Testis (tissue), 2 donors: ENCODE measurements at regions not wholly inside any gene's neighbourhood (a gene's known extent, or its start where the extent isn't known, plus 50 kb on each side); places are given as distances from the start of the nearest gene placed in this dataset.

Experiments used
- DNase-seq: peaks from one replicate; pipeline ENCODE4 v3.0.0-alpha.2; 2019
- H3K27ac ChIP-seq, 2 donors: fragments of 200-600 bp; sonication (generic); one replicate each; pipeline ENCODE4 v1.5.1; 2019
- H3K27me3 ChIP-seq: fragments of 200-600 bp; sonication (generic); one replicate; pipeline ENCODE4 v1.5.1; 2019
- H3K36me3 ChIP-seq: fragments of 200-600 bp; sonication (generic); one replicate; pipeline ENCODE4 v1.5.1; 2017; ENCODE audit warnings: low read depth; ENCODE audit errors: missing control alignments
- H3K4me1 ChIP-seq: fragments of 200-600 bp; sonication (generic); one replicate; pipeline ENCODE4 v1.5.1; 2019
- H3K4me3 ChIP-seq, 2 donors: fragments of 200-600 bp; sonication (generic); one replicate each; pipeline ENCODE4 v1.5.1; 2017 to 2019
- H3K9me3 ChIP-seq: fragments of 200-600 bp; sonication (generic); one replicate; pipeline ENCODE4 v1.5.1; 2017
- CTCF ChIP-seq, 3 experiments: fragments of 450-650 bp in 2 of 3; fragments of 200-600 bp in 1 of 3; sonication (generic) in 1 of 3; IDR thresholded peaks; one replicate each; pipeline ENCODE4 v1.5.1; 2016 to 2019; ENCODE audit warnings: antibody characterized with exemption in 3 of 3, mild to moderate bottlenecking in 2 of 3, moderate library complexity in 1 of 3
- POLR2A ChIP-seq: fragments of 450-650 bp; IDR thresholded peaks from one replicate; pipeline ENCODE4 v1.6.1; 2017; ENCODE audit warnings: antibody characterized with exemption, mild to moderate bottlenecking, moderate library complexity
- WGBS, 2 donors: methylation state at CpG; one replicate each; pipeline ENCODE4 v1.1.5; 2018; 5-methylcytosine and 5-hydroxymethylcytosine counted together
- intact Hi-C: fragments of 100-400 bp; cut with DNase I; formaldehyde crosslinking; loops from one replicate; pipeline ENCODE4 v1.15.1; 2023; ENCODE audit warnings: low total_unique reads

- H3K27ac ChIP-seq = no peak overlapping the region
- DNase-seq = peak; percentile 27
- no peaks in the 10 kb centered on the region for H3K4me1 ChIP-seq
- H3K4me3 ChIP-seq = no peak overlapping the region
- no peaks in the 10 kb centered on the region for H3K9me3 ChIP-seq
- no peaks in the 10 kb centered on the region for H3K27me3 ChIP-seq
- WGBS, 2 donors = 56 to 80% methylated on average over 6 of the region's 6 CpGs
- TF ChIP-seq POLR2A (no peak), CTCF (IDR thresholded peaks at IDR 0.05) (no peak)
- intact Hi-C loops = no loop called here
- H3K36me3 ChIP-seq = no peaks in the 10 kb centered on the region
Observed at GRCh38 chr3:44120721-44121582, 120.7 kb upstream of the TOPAZ1 start.

- 95 to 100% methylated on average over 2 of the region's 2 CpGs for WGBS, 2 donors
Observed at GRCh38 chr3:44125246-44125645, 116.4 kb upstream of the TOPAZ1 start.

GRCh38 chr3:44125882-44126281 is 115.8 kb upstream of the TOPAZ1 start:
- H3K27ac ChIP-seq = no peak overlapping the region
- no peak overlapping the region for H3K4me3 ChIP-seq
- no peaks in the 10 kb centered on the region for H3K9me3 ChIP-seq
- no peak for DNase-seq
- no peaks in the 10 kb centered on the region for H3K36me3 ChIP-seq
- TF ChIP-seq CTCF (IDR thresholded peaks at IDR 0.05) (no peak), POLR2A (no peak)
- H3K4me1 ChIP-seq = no peaks in the 10 kb centered on the region
- no peaks in the 10 kb centered on the region for H3K27me3 ChIP-seq
- intact Hi-C loops = no loop called here
- 30 to 31% methylated on average over 4 of the region's 4 CpGs for WGBS, 2 donors

More at GRCh38 chr3:44125246-44125645, 116.4 kb upstream of the TOPAZ1 start:
- Histone ChIP-seq H3K4me3 (no peak overlapping the region), H3K4me1 (no peaks in the 10 kb centered on the region), H3K36me3 (no peaks in the 10 kb centered on the region), H3K9me3 (no peaks in the 10 kb centered on the region), H3K27me3 (no peaks in the 10 kb centered on the region), H3K27ac (no peak overlapping the region)
- intact Hi-C loops = no loop called here
- TF ChIP-seq POLR2A = no peak
- no peak for TF ChIP-seq CTCF (IDR thresholded peaks at IDR 0.05)
- DNase-seq = no peak

GRCh38 chr3:44128057-44128775 is 113.5 kb upstream of the TOPAZ1 start:
- no peak overlapping the region for H3K4me3 ChIP-seq
- no peaks in the 10 kb centered on the region for H3K4me1 ChIP-seq
- no peaks in the 10 kb centered on the region for H3K27me3 ChIP-seq
- H3K27ac ChIP-seq = no peak overlapping the region
- intact Hi-C loops = no loop called here
- 72 to 81% methylated on average over 7 of the region's 7 CpGs for WGBS, 2 donors
- no peaks in the 10 kb centered on the region for H3K9me3 ChIP-seq
- no peaks in the 10 kb centered on the region for H3K36me3 ChIP-seq
- DNase-seq = no peak
- no peak for TF ChIP-seq POLR2A

GRCh38 chr3:44130249-44130648 is 111.4 kb upstream of the TOPAZ1 start:
- H3K36me3 ChIP-seq = no peaks in the 10 kb centered on the region
- H3K27ac ChIP-seq = no peak overlapping the region
- intact Hi-C loops = no loop called here
- H3K4me3 ChIP-seq = no peak overlapping the region
- no peak for DNase-seq
- H3K9me3 ChIP-seq = no peaks in the 10 kb centered on the region
- H3K4me1 ChIP-seq = no peaks in the 10 kb centered on the region
- no peak for TF ChIP-seq CTCF (IDR thresholded peaks at IDR 0.05)
- no peak for TF ChIP-seq POLR2A
- WGBS, 2 donors = 86% methylated on average over 4 of the region's 4 CpGs
- H3K27me3 ChIP-seq = no peaks in the 10 kb centered on the region
